HL-60/S4 (cell line): ENCODE measurements at regions not wholly inside any gene's neighbourhood (a gene's known extent, or its start where the extent isn't known, plus 50 kb on each side); places are given as distances from the start of the nearest gene placed in this dataset.

Experiments
- in situ Hi-C: fragments of 300-500 bp; cut with MboI; formaldehyde crosslinking; loops from 2 replicates; pipeline ENCODE4 v1.14.3; 2022; ENCODE audit warnings: low sequenced_read_pairs

- in situ Hi-C loops, result no loop called here
These were observed 156.7 kb upstream of the CDH19 start for GRCh38 chr18:66760559-66760958.

- in situ Hi-C loops, result no loop called here
These were observed 155.3 kb upstream of the CDH19 start for GRCh38 chr18:66759050-66759828.

DNA sequence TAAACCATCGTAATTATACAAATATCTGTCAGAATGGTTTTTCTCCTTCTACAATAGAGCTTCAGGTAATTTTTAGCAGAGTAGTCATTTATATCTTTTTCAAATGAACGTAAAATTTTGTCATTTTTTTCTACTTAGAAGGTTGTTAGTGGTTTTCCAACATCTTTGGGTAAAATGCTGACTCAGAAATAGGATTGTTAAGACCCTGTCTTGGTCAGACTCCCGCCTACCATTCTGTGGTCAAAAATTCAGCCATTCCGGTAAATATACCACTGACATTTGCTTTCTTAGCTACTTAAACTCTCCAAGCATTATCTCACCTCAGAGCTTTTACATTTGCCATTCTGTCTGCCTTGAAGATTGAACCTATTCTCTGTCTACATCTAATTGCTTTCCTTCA, 154.1 kb upstream of the CDH19 start:
- in situ Hi-C loops, result no loop called here

DNA sequence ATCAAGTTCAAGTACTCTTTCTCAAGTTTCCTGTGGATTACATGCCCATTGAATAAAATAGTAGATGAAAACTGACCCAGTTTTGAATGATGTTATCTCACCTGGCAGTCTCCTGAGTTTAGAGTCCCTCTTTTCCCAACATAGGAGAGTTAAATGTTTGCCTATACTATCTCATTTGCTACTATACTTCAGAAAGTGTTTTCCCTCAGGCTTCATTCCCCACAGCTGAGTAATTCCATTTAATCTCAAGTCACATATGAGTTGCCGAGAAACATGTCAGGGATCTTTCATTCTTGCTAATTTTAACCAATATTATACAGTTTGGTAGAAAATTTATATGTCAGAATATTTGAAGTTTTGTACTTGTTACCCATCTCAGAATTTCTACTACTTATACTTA, 150.4 kb upstream of the CDH19 start:
- in situ Hi-C loops, result no loop called here

DNA sequence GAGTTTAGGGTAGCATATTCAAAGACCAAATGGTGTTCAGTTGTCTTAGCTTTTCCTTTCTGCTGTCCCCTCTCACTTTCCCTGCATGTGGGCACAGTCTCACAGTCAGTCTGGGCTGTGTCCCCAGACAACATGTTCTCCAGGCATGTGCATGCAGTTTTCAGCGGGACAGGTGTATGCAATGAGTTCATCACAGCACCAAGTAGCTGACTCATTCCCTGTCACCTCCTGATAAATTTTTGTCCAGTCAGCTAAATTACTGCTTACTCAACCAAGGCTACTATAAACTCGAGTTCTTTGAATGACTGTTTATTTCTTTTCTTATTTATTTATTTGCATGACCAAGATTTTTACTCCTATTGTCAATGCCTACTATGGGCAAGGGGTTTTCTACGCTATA, 148.8 kb upstream of the CDH19 start:
- in situ Hi-C loops, result no loop called here

DNA sequence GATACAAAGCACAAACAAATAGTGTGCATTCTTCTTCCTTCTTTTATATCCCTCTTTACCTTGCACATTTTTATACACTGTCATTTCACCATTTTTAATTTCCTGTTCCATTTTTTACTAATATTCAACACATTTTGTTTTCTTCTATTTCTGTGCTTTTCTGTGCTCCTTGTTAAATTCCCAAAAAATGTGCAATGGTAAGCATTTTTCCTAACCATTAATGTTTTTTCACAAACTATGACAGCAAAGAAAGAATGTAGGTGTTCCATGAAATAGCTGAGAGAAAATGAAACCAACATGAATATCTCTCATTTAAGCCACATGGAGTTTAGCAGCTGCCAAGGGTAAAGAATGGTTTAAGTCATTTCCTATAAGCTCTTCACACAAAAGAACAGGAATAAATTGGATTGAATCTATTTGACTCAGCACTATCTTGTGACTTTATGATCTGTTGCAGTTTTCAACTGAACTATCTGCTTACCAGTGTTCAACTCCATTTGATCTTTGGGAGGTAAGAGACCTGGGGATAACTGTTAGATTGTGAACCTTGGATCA, 145.7 kb upstream of the CDH19 start:
- in situ Hi-C loops, result no loop called here

DNA sequence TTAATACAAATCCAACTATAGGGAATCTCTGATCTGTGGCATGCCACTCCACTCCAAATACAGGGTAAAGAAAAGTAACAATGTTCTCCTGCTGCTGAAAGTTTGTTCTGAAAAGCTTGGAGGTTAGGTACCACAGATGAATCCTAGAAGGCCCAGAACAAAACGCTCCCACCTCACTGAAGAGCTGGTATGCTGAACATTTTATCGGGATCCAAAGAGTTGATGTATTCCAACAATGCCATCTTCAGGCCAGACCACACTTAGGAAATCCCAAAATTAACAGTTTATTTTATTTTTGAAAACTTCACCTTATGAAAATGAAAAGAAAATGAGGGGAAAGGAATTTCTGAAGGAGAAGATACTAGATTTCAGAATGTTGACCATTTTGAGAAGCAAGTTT, 145.1 kb upstream of the CDH19 start:
- in situ Hi-C loops, result no loop called here

DNA sequence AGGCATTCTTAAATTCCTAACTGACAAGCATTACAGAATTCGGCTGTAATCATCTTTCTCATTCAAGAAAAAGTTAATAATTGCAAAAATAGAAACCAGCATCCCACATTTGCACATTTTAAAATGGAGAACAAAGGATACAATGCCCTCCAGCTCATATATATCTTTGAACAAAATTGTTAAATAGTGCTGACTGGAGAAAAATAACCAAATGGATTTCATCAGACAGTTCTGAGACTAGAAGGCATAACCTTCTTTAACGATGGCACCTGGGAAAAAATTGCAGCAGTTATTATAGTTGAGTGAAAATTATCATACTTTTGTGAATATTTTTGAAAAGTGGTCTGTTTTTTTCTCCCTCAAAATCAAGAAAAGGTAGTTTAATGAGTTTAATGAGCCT, 138.9 kb upstream of the CDH19 start:
- in situ Hi-C loops, result no loop called here

DNA sequence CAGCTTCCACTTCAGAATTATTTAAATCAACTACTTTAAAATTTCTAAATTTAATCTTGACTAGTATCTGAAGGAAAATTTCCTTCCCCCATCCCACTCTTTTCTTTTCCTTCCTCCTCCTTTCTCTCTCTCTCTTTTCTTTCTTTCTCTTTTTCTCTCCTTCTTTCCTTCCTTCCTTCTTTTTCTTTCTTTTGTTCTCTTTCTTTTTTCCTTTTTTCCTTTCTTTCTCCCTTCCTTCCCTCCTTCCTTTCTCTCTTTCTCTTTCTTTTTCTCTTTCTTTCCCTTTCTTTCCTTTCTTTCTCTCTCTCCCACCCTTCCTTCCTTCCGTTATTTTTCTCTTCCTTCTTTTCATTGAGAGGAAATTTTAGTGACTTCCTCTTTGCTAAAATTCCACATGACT, 132.0 kb upstream of the CDH19 start:
- in situ Hi-C loops, result no loop called here

DNA sequence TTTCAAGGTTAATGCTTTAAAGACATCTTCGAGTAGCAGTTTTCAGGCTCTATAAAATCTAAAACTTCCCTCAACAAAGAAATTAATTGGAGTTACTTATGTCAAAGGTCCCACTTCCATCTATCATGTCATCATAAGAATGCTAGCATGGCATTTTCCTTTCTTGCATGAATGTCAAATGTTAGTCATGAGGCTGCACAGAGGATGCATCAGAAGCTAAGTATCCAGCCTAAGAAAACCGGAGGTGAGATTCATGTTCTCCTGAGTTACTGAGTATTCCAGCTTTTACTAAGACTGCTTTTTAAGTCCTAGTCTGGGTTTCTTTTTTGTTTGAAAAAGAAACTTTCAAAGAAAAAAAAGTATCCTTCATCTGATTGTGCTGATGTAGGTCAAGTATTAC, 130.6 kb upstream of the CDH19 start:
- in situ Hi-C loops, result no loop called here

- in situ Hi-C loops, result no loop called here
These were observed 128.0 kb upstream of the CDH19 start for GRCh38 chr18:66731890-66732289.

DNA sequence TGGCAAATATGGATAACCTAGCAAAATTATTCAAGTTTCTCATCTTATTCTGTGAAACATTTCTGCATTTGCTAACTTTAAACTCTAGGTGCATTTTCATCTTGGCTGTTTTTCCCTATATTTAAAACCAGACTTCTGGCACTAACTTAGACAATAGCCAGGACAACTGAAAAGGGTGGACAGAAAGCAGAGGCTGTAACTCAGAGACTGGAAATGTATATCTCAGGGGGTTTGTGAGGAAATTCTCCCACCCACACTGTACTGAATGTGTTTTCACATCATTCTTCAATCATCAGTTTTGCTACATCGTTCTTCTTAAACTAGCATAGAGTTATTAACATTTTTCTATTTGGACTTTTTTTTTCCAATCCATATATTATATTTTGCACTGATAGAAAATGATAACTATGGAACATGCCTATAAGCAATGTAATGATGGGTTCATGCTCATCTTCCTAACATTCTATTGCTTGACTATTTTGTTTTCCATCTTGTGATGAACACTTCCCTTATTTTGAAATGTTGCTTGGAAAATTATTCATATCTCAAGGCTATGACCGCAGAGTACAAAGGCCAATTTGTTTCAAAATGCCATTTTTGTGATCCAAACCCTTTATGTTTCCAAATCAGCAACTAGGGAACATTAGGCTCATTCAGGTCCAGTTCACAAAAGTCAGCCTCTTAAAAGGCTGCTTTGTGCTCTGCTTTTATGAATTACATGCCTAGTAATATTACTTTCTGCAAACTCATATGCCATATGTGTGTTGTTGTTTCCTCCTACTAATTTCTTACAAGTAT, 125.8 kb upstream of the CDH19 start:
- in situ Hi-C loops, result no loop called here

DNA sequence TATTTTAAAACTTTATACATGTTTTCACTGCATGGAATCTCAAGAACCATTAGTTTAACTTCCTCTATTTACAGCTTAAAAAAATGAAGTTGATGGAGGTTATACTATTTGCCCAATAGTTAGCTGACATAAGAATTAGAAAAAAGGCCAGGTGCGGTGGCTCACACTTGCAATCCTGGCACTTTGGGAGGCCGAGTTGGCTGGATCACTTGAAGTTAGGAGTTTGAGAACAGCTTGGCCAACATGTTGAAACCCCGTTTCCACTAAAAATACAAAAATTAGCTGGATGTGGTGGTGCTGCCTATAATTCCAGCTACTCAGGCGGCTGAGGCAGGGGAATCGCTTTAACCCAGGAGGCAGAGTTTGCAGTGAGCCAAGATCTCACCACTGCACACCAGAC, 125.1 kb upstream of the CDH19 start:
- in situ Hi-C loops, result no loop called here

DNA sequence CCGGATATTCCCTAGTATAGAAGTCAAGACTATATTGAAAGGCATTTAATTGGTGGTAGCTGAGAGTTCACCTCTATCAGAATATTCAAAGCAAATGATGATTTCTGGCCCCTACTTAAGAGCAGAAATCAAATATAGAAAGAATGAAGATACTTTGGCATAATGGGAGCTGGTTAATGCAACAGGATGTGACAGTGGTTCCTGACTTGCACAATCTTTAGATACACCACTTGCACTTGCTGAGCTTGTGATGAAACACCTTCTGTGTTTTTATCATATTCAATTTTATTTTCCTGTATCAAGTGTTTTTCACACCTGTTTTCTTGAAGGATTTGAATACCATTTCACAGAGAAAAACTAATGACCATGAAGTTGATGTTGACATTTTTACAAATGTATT, 124.1 kb upstream of the CDH19 start:
- in situ Hi-C loops, result no loop called here

GRCh38 chr18:66724664-66725356, 120.9 kb upstream of the CDH19 start:
- in situ Hi-C loops, result no loop called here

DNA sequence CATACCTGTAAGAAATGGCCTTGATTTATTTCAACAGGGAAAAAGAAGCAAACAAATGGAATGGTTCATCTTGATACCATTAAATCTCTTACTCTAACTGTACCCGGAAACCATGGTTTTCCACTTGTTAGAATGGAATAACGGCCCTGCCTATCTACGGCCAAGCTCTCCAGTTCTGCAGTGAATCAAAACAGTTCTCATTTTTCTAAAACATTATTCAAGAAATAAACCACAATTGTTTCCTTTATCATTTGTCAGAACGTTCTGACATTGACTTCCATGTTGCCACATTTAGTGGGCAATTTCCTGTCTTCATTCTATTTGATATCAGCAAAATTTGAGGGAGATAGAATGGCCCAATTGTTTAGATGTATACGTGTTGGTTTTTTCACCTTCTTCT, 118.8 kb upstream of the CDH19 start:
- in situ Hi-C loops, result no loop called here

DNA sequence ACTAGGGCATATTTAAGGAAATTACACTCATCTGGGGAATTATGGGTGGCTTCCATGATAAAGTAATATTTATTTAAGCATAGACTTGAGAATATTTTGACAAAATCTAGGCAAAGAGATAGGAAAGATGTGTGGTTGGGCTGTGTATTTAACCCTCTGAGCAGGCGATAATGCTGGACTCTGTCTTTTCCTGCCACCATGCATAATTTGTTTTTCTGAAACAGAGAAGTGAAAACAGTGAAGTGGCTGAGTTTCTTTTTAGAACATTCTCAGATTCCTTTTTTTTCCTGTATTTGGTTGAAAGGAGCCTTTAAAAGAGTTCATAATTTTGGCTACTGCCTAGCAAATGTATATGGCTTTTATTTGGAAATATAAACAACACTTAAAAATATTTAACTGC, 104.8 kb upstream of the CDH19 start:
- in situ Hi-C loops, result no loop called here

- in situ Hi-C loops, result no loop called here
These were observed 103.6 kb upstream of the CDH19 start for GRCh38 chr18:66707473-66707872.

GRCh38 chr18:66695281-66695680, 91.4 kb upstream of the CDH19 start:
- in situ Hi-C loops, result no loop called here

- in situ Hi-C loops, result no loop called here
These were observed 91.0 kb upstream of the CDH19 start for GRCh38 chr18:66694852-66695251.

GRCh38 chr18:66687635-66688034, 83.7 kb upstream of the CDH19 start:
- in situ Hi-C loops, result no loop called here
